T-helper 17 cell (primary cell): ENCODE measurements at regions not wholly inside any gene's neighbourhood (a gene's known extent, or its start where the extent isn't known, plus 50 kb on each side); places are given as distances from the start of the nearest gene placed in this dataset.
"Not testable (repeated sequence)": the region's sequence is repeated elsewhere in the genome, so short reads cannot be mapped to it uniquely, and the experiment has no call there.

Source experiments
- ATAC-seq: fragments of 150-1000 bp; cut with Tn5 transposase; 2 replicates; pipeline ENCODE4 v1.10.0; 2021; ENCODE audit warnings: mild to moderate bottlenecking, moderate library complexity
- DNase-seq, 3 donors: peaks; one replicate each; pipeline versions ENCODE4 v3.0.0 to v3.0.0-alpha.2; 2020 to 2021
- H3K9me3 ChIP-seq: one replicate; pipeline ENCODE4 v1.7.0; 2013; ENCODE audit warnings: low read length, mild to moderate bottlenecking; ENCODE audit not compliant: control insufficient read depth, poor library complexity, severe bottlenecking
- H3K27ac Mint-ChIP-seq: one replicate; pipeline ENCODE4 v1.8.0; 2022; ENCODE audit warnings: mild to moderate bottlenecking, moderate library complexity, mixed read lengths
- H3K27me3 Mint-ChIP-seq: one replicate; pipeline ENCODE4 v1.8.0; 2022; ENCODE audit warnings: mixed read lengths
- H3K36me3 Mint-ChIP-seq: one replicate; pipeline ENCODE4 v1.8.0; 2022; ENCODE audit warnings: low read depth, mixed read lengths
- H3K4me1 Mint-ChIP-seq: one replicate; pipeline ENCODE4 v1.8.0; 2022; ENCODE audit warnings: mild to moderate bottlenecking, mixed read lengths
- H3K4me3 Mint-ChIP-seq: one replicate; pipeline ENCODE4 v1.8.0; 2022; ENCODE audit warnings: mild to moderate bottlenecking, moderate library complexity, mixed read lengths

DNA sequence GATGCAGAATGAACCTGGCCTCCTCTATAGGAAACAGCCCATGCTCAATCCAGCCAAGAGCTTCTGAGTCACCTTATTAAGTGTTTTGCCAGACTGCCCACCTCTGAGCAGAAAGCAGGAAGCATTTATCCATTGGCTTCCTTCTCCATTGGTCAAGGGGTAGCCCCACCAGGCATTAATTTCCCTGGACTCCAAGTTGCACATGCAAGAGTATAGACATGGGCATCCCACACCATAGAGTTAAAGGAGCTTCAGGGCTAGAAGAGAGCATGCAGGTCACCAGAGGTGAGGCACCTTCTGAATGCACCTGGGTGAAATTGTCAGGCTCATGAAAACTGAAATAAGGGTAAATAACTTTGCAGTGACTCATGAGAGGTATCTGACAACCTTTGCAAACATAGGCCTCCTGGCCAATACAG lies 230.8 kb upstream of the STAC start:
- no peak overlapping the region for H3K4me3 Mint-ChIP-seq
- no peaks in the 10 kb centered on the region for H3K36me3 Mint-ChIP-seq
- H3K27ac Mint-ChIP-seq = no peak overlapping the region

GRCh38 chr3:36155515-36155914 lies 224.8 kb upstream of the STAC start:
- H3K9me3 ChIP-seq = no peaks in the 10 kb centered on the region
- Mint-ChIP-seq H3K4me1 (no peaks in the 10 kb centered on the region), H3K36me3 (no peaks in the 10 kb centered on the region), H3K27ac (no peak overlapping the region), H3K27me3 (no peaks in the 10 kb centered on the region), H3K4me3 (no peak overlapping the region)
- DNase-seq (no peak), ATAC-seq (no peak)

More for the DNA sequence above, 230.8 kb upstream of the STAC start:
- no peaks in the 10 kb centered on the region for H3K9me3 ChIP-seq
- Mint-ChIP-seq H3K4me1 (no peaks in the 10 kb centered on the region), H3K27me3 (no peaks in the 10 kb centered on the region)
- DNase-seq (no peak), ATAC-seq (no peak)

DNA sequence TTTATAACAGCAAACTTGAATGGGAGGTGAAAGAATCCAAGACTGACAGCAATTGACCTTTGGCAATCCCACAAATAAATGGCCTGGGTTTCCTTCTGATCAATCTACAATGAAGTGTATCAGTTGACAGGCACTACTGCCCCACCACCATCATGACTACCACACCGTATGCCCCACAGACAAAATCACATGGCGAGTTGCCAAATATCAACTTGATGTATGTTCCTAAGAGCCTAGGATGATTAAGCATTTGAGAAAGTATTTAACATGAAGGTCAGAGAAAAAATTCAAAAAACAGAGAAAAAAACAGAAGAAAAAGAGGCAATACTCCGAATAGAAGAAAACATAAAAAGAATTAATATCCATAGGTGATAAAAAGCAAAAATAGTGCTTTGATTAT lies 215.9 kb upstream of the STAC start:
- H3K36me3 Mint-ChIP-seq = no peaks in the 10 kb centered on the region
- H3K27ac Mint-ChIP-seq = no peak overlapping the region
- no peaks in the 10 kb centered on the region for H3K27me3 Mint-ChIP-seq
- no peak for ATAC-seq
- no peaks in the 10 kb centered on the region for H3K9me3 ChIP-seq
- no peaks in the 10 kb centered on the region for H3K4me1 Mint-ChIP-seq
- no peak overlapping the region for H3K4me3 Mint-ChIP-seq
- DNase-seq = no peak

GRCh38 chr3:36165509-36166290 lies 214.6 kb upstream of the STAC start:
- H3K4me3 Mint-ChIP-seq = no peak overlapping the region
- H3K36me3 Mint-ChIP-seq = no peaks in the 10 kb centered on the region
- no peaks in the 10 kb centered on the region for H3K9me3 ChIP-seq
- no peaks in the 10 kb centered on the region for H3K4me1 Mint-ChIP-seq
- H3K27me3 Mint-ChIP-seq = no peaks in the 10 kb centered on the region
- H3K27ac Mint-ChIP-seq = no peak overlapping the region
- ATAC-seq = no peak
- no peak for DNase-seq

DNA sequence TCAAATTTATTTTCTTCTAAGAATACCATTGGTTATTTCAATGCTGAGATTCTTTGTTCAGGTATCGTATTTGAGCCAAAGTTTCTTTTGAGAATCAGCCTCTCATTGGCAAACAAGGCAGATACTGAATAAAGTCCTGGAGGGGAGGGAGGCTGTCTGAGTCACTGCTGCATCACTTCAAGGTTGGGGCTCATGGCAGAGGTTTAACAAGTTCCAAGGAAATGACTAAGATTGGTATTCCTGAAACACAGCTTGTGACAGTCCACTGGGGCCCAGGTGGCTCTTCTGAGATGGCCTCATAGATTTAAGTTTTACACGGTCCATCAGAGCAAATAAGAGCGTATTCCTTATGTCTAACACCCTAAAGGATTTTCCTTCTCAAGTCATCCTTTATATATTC lies 213.8 kb upstream of the STAC start:
- H3K4me1 Mint-ChIP-seq = no peaks in the 10 kb centered on the region
- no peak overlapping the region for H3K4me3 Mint-ChIP-seq
- no peaks in the 10 kb centered on the region for H3K27me3 Mint-ChIP-seq
- no peaks in the 10 kb centered on the region for H3K36me3 Mint-ChIP-seq
- no peak for ATAC-seq
- no peaks in the 10 kb centered on the region for H3K9me3 ChIP-seq
- DNase-seq = no peak
- H3K27ac Mint-ChIP-seq = no peak overlapping the region

DNA sequence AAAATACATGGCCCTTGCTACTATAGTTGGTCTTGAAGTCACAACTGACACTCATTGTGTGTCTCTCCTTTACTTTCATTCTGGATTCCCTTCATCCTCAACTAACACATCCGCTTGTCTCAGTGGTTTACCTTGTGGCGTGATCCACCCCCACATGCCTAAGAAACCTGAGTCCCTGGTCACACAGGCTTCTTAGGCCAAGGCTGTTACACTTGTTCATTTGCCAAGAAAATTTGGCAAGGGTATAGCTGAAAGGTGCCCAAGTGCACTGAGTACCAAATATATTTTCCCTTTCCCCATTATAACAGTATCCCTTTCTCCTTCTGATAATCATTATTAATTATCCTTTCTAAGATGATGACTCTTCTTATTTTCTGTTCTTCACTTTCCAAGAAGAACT lies 207.6 kb upstream of the STAC start:
- H3K9me3 ChIP-seq = no peaks in the 10 kb centered on the region
- H3K27ac Mint-ChIP-seq = no peak overlapping the region
- no peaks in the 10 kb centered on the region for H3K4me1 Mint-ChIP-seq
- H3K4me3 Mint-ChIP-seq = no peak overlapping the region
- no peaks in the 10 kb centered on the region for H3K36me3 Mint-ChIP-seq
- no peaks in the 10 kb centered on the region for H3K27me3 Mint-ChIP-seq
- ATAC-seq = no peak
- no peak for DNase-seq

DNA sequence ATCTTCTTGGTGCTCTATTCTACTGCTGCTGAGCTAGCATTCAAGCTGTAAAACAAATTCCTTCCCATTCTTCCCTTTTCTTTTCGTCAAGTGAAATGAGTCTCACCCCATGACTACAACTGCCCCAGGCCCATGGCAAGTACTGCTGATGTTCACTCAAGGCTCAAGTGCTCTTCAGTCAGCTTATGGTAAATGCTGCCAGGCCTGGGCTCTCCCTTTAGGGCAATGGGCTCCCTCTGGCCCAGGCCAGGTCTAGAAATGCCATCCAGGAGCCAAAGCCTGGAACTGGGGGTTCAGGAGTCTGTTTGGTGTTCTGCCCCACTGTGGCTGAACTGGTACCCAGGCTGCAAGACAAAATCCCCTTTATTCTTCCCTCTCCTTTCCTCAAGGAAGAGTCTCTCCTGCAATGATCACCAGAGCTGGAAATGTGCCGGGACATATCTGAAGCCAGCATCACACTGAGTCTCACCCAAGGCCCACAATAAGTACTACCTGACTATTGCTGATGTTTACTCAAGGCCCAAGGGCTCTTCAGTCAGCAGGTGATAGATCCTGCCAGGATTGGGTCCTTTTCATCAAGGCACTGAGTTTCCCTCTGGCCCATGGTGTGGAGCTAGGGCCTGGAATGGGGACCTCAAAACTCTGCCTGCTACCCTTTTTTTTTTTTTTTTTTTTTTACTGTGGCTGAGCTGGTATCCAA lies 205.0 kb upstream of the STAC start:
- H3K4me1 Mint-ChIP-seq = no peaks in the 10 kb centered on the region
- H3K27ac Mint-ChIP-seq = no peak overlapping the region
- no peak for ATAC-seq
- no peak for DNase-seq
- no peak overlapping the region for H3K4me3 Mint-ChIP-seq
- no peaks in the 10 kb centered on the region for H3K27me3 Mint-ChIP-seq
- no peaks in the 10 kb centered on the region for H3K36me3 Mint-ChIP-seq
- no peaks in the 10 kb centered on the region for H3K9me3 ChIP-seq

- no peaks in the 10 kb centered on the region for H3K9me3 ChIP-seq
- ATAC-seq = no peak
- DNase-seq = no peak
- H3K4me3 Mint-ChIP-seq = no peak overlapping the region
- no peaks in the 10 kb centered on the region for H3K27me3 Mint-ChIP-seq
- H3K36me3 Mint-ChIP-seq = no peaks in the 10 kb centered on the region
- H3K27ac Mint-ChIP-seq = no peak overlapping the region
- H3K4me1 Mint-ChIP-seq = no peaks in the 10 kb centered on the region
Observed at GRCh38 chr3:36175916-36176461, 204.3 kb upstream of the STAC start.

DNA sequence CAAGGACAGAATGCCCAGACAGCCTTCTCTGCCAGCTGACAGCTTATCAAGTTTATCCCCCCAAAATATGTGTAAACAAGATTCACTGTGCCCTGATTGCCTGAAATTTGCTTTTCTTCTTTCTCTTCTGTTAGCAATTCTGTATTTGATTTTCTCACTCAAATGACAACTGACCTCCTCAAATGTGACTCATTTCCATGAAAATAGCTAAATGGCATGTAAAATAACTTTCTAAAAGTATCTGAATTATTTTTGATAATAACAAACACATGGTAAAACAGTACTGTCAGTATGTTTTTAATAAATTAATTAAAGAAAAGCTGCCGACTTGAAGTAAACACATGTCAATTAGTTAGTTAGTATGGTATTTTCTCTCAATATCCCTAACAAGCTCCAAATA lies 202.3 kb upstream of the STAC start:
- DNase-seq (no peak), ATAC-seq (no peak)
- no peak overlapping the region for H3K4me3 Mint-ChIP-seq
- no peaks in the 10 kb centered on the region for H3K4me1 Mint-ChIP-seq
- H3K36me3 Mint-ChIP-seq = no peaks in the 10 kb centered on the region
- H3K27me3 Mint-ChIP-seq = no peaks in the 10 kb centered on the region
- no peak overlapping the region for H3K27ac Mint-ChIP-seq
- no peaks in the 10 kb centered on the region for H3K9me3 ChIP-seq

DNA sequence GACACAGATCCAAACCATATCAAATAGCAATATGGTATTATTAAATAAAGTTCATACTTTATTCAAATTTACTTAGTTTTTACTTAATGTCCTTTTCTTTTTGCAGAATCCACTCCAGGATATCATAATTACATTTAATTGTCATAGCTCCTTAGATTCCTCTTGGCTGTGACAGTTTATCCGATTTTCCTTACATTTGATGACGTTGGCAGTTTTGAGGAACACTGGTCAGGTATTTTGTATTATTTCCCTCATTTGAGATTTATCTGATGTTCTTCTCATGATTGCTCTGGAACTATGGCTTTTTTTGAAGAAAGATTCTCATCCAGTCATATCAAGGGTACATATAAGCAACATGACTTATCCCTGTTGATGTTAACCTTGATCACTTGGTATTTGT lies 198.3 kb upstream of the STAC start:
- DNase-seq (no peak), ATAC-seq (no peak)
- Mint-ChIP-seq H3K36me3 (no peaks in the 10 kb centered on the region), H3K4me1 (no peaks in the 10 kb centered on the region), H3K4me3 (no peak overlapping the region), H3K27ac (no peak overlapping the region), H3K27me3 (no peaks in the 10 kb centered on the region)
- no peaks in the 10 kb centered on the region for H3K9me3 ChIP-seq

GRCh38 chr3:36187197-36187596 lies 193.1 kb upstream of the STAC start:
- not testable (repeated sequence) for H3K4me1 Mint-ChIP-seq, H3K27me3 Mint-ChIP-seq, H3K27ac Mint-ChIP-seq, DNase-seq, H3K36me3 Mint-ChIP-seq, H3K4me3 Mint-ChIP-seq, H3K9me3 ChIP-seq, ATAC-seq

- no peaks in the 10 kb centered on the region for H3K4me1 Mint-ChIP-seq
- H3K9me3 ChIP-seq = no peaks in the 10 kb centered on the region
- H3K27me3 Mint-ChIP-seq = no peaks in the 10 kb centered on the region
- no peak for DNase-seq
- no peaks in the 10 kb centered on the region for H3K36me3 Mint-ChIP-seq
- no peak overlapping the region for H3K27ac Mint-ChIP-seq
- no peak for ATAC-seq
- H3K4me3 Mint-ChIP-seq = no peak overlapping the region
Observed at GRCh38 chr3:36192901-36193300, 187.4 kb upstream of the STAC start.

- Mint-ChIP-seq H3K27me3 (no peaks in the 10 kb centered on the region), H3K36me3 (no peaks in the 10 kb centered on the region), H3K27ac (no peak overlapping the region), H3K4me1 (no peaks in the 10 kb centered on the region), H3K4me3 (no peak overlapping the region)
- ATAC-seq (no peak), DNase-seq (no peak)
- H3K9me3 ChIP-seq = no peaks in the 10 kb centered on the region
Observed at GRCh38 chr3:36193448-36193847, 186.9 kb upstream of the STAC start.

- no peaks in the 10 kb centered on the region for H3K4me1 Mint-ChIP-seq
- H3K27me3 Mint-ChIP-seq = no peaks in the 10 kb centered on the region
- no peak overlapping the region for H3K4me3 Mint-ChIP-seq
- DNase-seq = no peak
- ATAC-seq = no peak
- H3K27ac Mint-ChIP-seq = no peak overlapping the region
- no peaks in the 10 kb centered on the region for H3K9me3 ChIP-seq
- H3K36me3 Mint-ChIP-seq = no peaks in the 10 kb centered on the region
Observed at GRCh38 chr3:36196058-36196457, 184.2 kb upstream of the STAC start.
